H1 (cell line): ENCODE measurements at regions not wholly inside any gene's neighbourhood (a gene's known extent, or its start where the extent isn't known, plus 50 kb on each side); places are given as distances from the start of the nearest gene placed in this dataset.
"Not testable (repeated sequence)": the region's sequence is repeated elsewhere in the genome, so short reads cannot be mapped to it uniquely, and the experiment has no call there.

ENCODE experiments used
- CTCF ChIA-PET: fragments of 300-600 bp; sonication (Branson Sonifier 250); formaldehyde crosslinking; loops from one replicate; lab custom pipeline; 2021; ENCODE audit not compliant: partially characterized antibody; lab: Charles Lee
- POLR2A ChIA-PET: fragments of 300-600 bp; sonication (Branson Sonifier 250); formaldehyde crosslinking; loops from one replicate; lab custom pipeline; 2021; ENCODE audit warnings: inconsistent platforms; ENCODE audit not compliant: partially characterized antibody; lab: Charles Lee
- DNase-seq, 2 experiments: peaks; one replicate each; pipeline versions ENCODE4 v3.0.0 to v3.0.0-alpha.2; 2010 to 2022; ENCODE audit warnings: low spot score in 2 of 2, low read depth in 1 of 2, mixed read lengths in 1 of 2
- FAIRE-seq: peaks from 2 replicates; lab custom pipeline; 2011; peaks lifted over from hg19 to GRCh38; lab: Jason Lieb, UNC
- H2AFZ ChIP-seq: 2 replicates; pipeline ENCODE4 v1.8.1; 2012; ENCODE audit warnings: low read length, inconsistent platforms
- H2AK5ac ChIP-seq: 2 replicates; pipeline ENCODE4 v1.6.1; 2013; ENCODE audit warnings: low read depth, low read length
- H2BK120ac ChIP-seq: replicated peaks from 2 replicates; pipeline ENCODE3; 2013; ENCODE audit warnings: low read depth, low read length, inconsistent platforms
- H2BK12ac ChIP-seq: 2 replicates; pipeline ENCODE4 v1.6.1; 2013; ENCODE audit warnings: low read depth, low read length
- H2BK15ac ChIP-seq: 2 replicates; pipeline ENCODE4 v1.6.1; 2013; ENCODE audit warnings: low read length
- H2BK20ac ChIP-seq: 2 replicates; pipeline ENCODE4 v1.6.1; 2013; ENCODE audit warnings: low read length
- H2BK5ac ChIP-seq: 2 replicates; pipeline ENCODE4 v1.6.1; 2013; ENCODE audit warnings: low read depth, low read length
- H3K14ac ChIP-seq: 2 replicates; pipeline ENCODE4 v1.6.1; 2013; ENCODE audit warnings: inconsistent platforms; ENCODE audit not compliant: insufficient read length
- H3K18ac ChIP-seq: 2 replicates; pipeline ENCODE4 v1.6.1; 2013; ENCODE audit warnings: low read length; ENCODE audit errors: extremely low read depth
- H3K23ac ChIP-seq: 2 replicates; pipeline ENCODE4 v1.6.1; 2013; ENCODE audit warnings: inconsistent platforms; ENCODE audit not compliant: insufficient read length
- H3K23me2 ChIP-seq: 2 replicates; pipeline ENCODE4 v1.6.1; 2013; ENCODE audit warnings: low read depth, low read length
- H3K27ac ChIP-seq: 2 replicates; pipeline ENCODE4 v1.6.1; 2011; ENCODE audit warnings: low read depth, low read length, inconsistent platforms
- H3K27me3 ChIP-seq, 4 experiments: replicated peaks in 1 of 4; 1 replicate in 1 of 4; 2 replicates in 3 of 4; pipeline versions ENCODE4 v1.6.1 to v1.8.1; 2011 to 2013; ENCODE audit warnings: low read length in 3 of 4, mild to moderate bottlenecking in 3 of 4, inconsistent platforms in 2 of 4, mixed read lengths in 2 of 4, moderate library complexity in 1 of 4; ENCODE audit not compliant: control insufficient read depth in 3 of 4, insufficient read depth in 3 of 4; ENCODE audit errors: extremely low read depth in 1 of 4
- H3K36me3 ChIP-seq, 4 experiments: 2 replicates each; pipeline versions ENCODE4 v1.6.1 to v1.8.1; 2011 to 2013; ENCODE audit warnings: mild to moderate bottlenecking in 4 of 4, low read length in 3 of 4, moderate library complexity in 2 of 4, control low read depth in 1 of 4, inconsistent platforms in 1 of 4; ENCODE audit not compliant: insufficient read depth in 4 of 4, control insufficient read depth in 2 of 4
- H3K4ac ChIP-seq: replicated peaks from 2 replicates; pipeline ENCODE3; 2013; ENCODE audit warnings: low read length, low read depth, mixed read lengths, inconsistent platforms; ENCODE audit not compliant: insufficient read length
- H3K4me1 ChIP-seq, 4 experiments: replicated peaks in 1 of 4; 1 replicate in 1 of 4; 2 replicates in 3 of 4; pipeline versions ENCODE4 v1.6.1 to v1.8.1; 2011 to 2013; ENCODE audit warnings: low read length in 3 of 4, inconsistent platforms in 2 of 4, mixed read lengths in 1 of 4; ENCODE audit not compliant: insufficient read depth in 4 of 4, control insufficient read depth in 3 of 4
- H3K4me2 ChIP-seq, 2 experiments: 2 replicates each; pipeline versions ENCODE4 v1.6.1 to v1.8.1; 2011 to 2013; ENCODE audit warnings: low read depth in 2 of 2, low read length in 2 of 2, control low read depth in 1 of 2, inconsistent platforms in 1 of 2, mild to moderate bottlenecking in 1 of 2; ENCODE audit not compliant: insufficient read depth in 1 of 2
- H3K4me3 ChIP-seq, 4 experiments: fragments of 200-600, 300-600 bp in 1 of 4; sonication (generic), shearing (Covaris generic), sonication (Bioruptor Twin) in 1 of 4; 2 replicates each; pipeline versions ENCODE4 v1.5.1 to v1.8.1; 2011 to 2016; ENCODE audit warnings: low read length in 4 of 4, low read depth in 3 of 4, control low read depth in 2 of 4, inconsistent platforms in 2 of 4, mild to moderate bottlenecking in 2 of 4, mixed read lengths in 1 of 4, moderate library complexity in 1 of 4; ENCODE audit not compliant: insufficient read depth in 2 of 4; ENCODE audit errors: extremely low read depth in 1 of 4
- H3K56ac ChIP-seq: replicated peaks from 2 replicates; pipeline ENCODE3; 2013; ENCODE audit warnings: low read depth, mild to moderate bottlenecking, mixed read lengths, low read length, inconsistent platforms; ENCODE audit not compliant: insufficient read length
- H3K79me1 ChIP-seq: 2 replicates; pipeline ENCODE4 v1.6.1; 2013; ENCODE audit warnings: low read depth, low read length, control low read depth
- H3K79me2 ChIP-seq, 2 experiments: 2 replicates each; pipeline versions ENCODE4 v1.6.1 to v1.8.1; 2012 to 2013; ENCODE audit warnings: low read length in 2 of 2, mild to moderate bottlenecking in 2 of 2, inconsistent platforms in 1 of 2; ENCODE audit not compliant: insufficient read depth in 2 of 2, control insufficient read depth in 1 of 2
- H3K9ac ChIP-seq, 4 experiments: replicated peaks in 1 of 4; 1 replicate in 1 of 4; 2 replicates in 3 of 4; pipeline versions ENCODE4 v1.6.1 to v1.8.1; 2011 to 2013; ENCODE audit warnings: low read depth in 3 of 4, low read length in 3 of 4, control low read depth in 2 of 4, mild to moderate bottlenecking in 2 of 4, moderate library complexity in 2 of 4, inconsistent platforms in 1 of 4; ENCODE audit errors: extremely low read depth in 1 of 4
- H3K9me3 ChIP-seq, 2 experiments: 2 replicates each; pipeline versions ENCODE4 v1.6.1 to v1.8.1; 2012 to 2013; ENCODE audit warnings: mild to moderate bottlenecking in 2 of 2, moderate library complexity in 2 of 2, control low read depth in 1 of 2, inconsistent platforms in 1 of 2, low read depth in 1 of 2, low read length in 1 of 2, mixed read lengths in 1 of 2; ENCODE audit not compliant: insufficient read depth in 2 of 2
- H4K20me1 ChIP-seq, 2 experiments: replicated peaks in 1 of 2; 2 replicates each; pipeline versions ENCODE3 to v1.8.1; 2011 to 2013; ENCODE audit warnings: inconsistent platforms in 2 of 2, low read length in 2 of 2, mild to moderate bottlenecking in 1 of 2; ENCODE audit not compliant: insufficient read depth in 2 of 2, control insufficient read depth in 1 of 2
- H4K5ac ChIP-seq: 2 replicates; pipeline ENCODE4 v1.6.1; 2013; ENCODE audit warnings: low read length, low read depth, mixed read lengths, inconsistent platforms; ENCODE audit not compliant: insufficient read length
- H4K8ac ChIP-seq: 2 replicates; pipeline ENCODE4 v1.8.0; 2013; ENCODE audit warnings: mild to moderate bottlenecking, moderate library complexity, low read length, inconsistent platforms; ENCODE audit not compliant: insufficient read depth; ENCODE audit errors: extremely low read depth
- H4K91ac ChIP-seq: replicated peaks from 2 replicates; pipeline ENCODE3; 2013; ENCODE audit warnings: low read length, mixed read lengths, inconsistent platforms; ENCODE audit not compliant: insufficient read length
- WGBS, 2 experiments: shearing (Covaris generic) in 1 of 2; methylation state at CpG; one replicate each; pipeline versions ENCODE4 v1.1.6 to v1.1.7; 2013 to 2015; ENCODE audit warnings: low lambda C conversion rate in 2 of 2, mixed read lengths in 2 of 2, inconsistent platforms in 1 of 2, low coverage in 1 of 2, missing lambda C conversion rate in 1 of 2; ENCODE audit not compliant: insufficient replicate concordance in 2 of 2, insufficient coverage in 1 of 2, insufficient read length in 1 of 2; ENCODE audit errors: extremely low coverage in 1 of 2, missing lambda C conversion rate in 1 of 2; 5-methylcytosine and 5-hydroxymethylcytosine counted together

- H2BK15ac ChIP-seq, H3K4me3 ChIP-seq, H3K4ac ChIP-seq, H3K27me3 ChIP-seq, H2BK12ac ChIP-seq, FAIRE-seq, H2BK120ac ChIP-seq, H2BK5ac ChIP-seq, H4K5ac ChIP-seq, DNase-seq, H3K23me2 ChIP-seq, H3K79me1 ChIP-seq, H3K4me1 ChIP-seq, H3K36me3 ChIP-seq, H3K14ac ChIP-seq, H3K27ac ChIP-seq, H3K56ac ChIP-seq, H3K4me2 ChIP-seq, H4K20me1 ChIP-seq, H4K8ac ChIP-seq, H4K91ac ChIP-seq, H3K23ac ChIP-seq, H3K9ac ChIP-seq, H2AFZ ChIP-seq, H3K18ac ChIP-seq, H3K9me3 ChIP-seq, H2BK20ac ChIP-seq, H2AK5ac ChIP-seq, H3K79me2 ChIP-seq, POLR2A ChIA-PET, CTCF ChIA-PET: not testable (repeated sequence)
- 79% methylated on average over 5 of the region's 5 CpGs; no CpG with 5 or more reads in 1 of the 2 experiments for WGBS, 2 experiments
These were observed 69.0 kb upstream of the PARP4 start for GRCh38 chr13:24581578-24581977.

- H3K14ac ChIP-seq, H3K56ac ChIP-seq, H3K23me2 ChIP-seq, H2BK120ac ChIP-seq, H3K18ac ChIP-seq, H3K79me2 ChIP-seq, DNase-seq, H3K4me1 ChIP-seq, POLR2A ChIA-PET, CTCF ChIA-PET, H2BK5ac ChIP-seq, H2BK20ac ChIP-seq, H4K5ac ChIP-seq, H3K9me3 ChIP-seq, H3K79me1 ChIP-seq, H3K23ac ChIP-seq, H4K8ac ChIP-seq, H2AFZ ChIP-seq, H3K27ac ChIP-seq, H2AK5ac ChIP-seq, H3K4me3 ChIP-seq, H3K9ac ChIP-seq, H3K27me3 ChIP-seq, H2BK15ac ChIP-seq, H3K4me2 ChIP-seq, FAIRE-seq, H3K36me3 ChIP-seq, H2BK12ac ChIP-seq, H3K4ac ChIP-seq, H4K20me1 ChIP-seq, H4K91ac ChIP-seq: not testable (repeated sequence)
- WGBS, 2 experiments = 66% methylated on average over 6 of the region's 6 CpGs; no CpG with 5 or more reads in 1 of the 2 experiments
These were observed 79.1 kb upstream of the PARP4 start for GRCh38 chr13:24591697-24592096.
